ENCODE measurements at regions not wholly inside any gene's neighbourhood (a gene's known extent, or its start where the extent isn't known, plus 50 kb on each side); places are given as distances from the start of the nearest gene placed in this dataset.

DNA sequence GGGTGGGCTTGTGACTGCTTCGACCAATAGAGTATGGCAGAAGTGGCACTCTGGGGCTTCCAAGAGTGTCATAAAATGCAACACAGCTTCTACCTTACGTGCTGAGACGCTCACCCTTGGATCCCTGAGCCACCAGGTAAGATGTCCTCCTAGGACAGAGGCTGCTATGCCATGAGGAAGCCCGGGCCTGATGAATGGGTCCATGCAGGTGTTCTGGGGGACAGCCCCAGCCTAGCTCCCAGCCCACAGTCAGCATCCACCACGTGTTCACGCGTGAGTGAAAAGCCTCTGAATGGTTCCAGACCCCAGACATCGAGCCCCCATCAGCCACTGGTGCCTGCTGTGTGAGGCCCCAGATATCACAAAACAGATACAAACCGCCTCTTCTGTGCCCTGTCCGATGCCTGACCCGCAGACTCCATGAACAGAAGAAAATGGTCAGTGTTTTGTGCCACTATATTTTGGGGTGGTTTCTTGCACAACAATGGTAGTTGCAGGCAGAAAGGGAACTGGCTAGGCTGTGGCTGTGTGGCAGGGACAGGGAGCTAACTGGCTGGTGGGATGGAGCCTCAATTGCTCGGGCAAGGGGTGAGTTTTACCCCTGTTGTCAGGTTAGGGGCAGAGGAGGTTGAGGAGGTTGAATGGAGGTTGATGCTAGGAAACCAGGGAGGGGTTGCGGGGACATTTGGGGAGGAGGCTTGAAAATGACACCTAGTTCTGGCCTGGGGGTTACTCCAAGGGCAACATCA, 92.2 kb downstream of the LINGO1 start:
- DNase-seq = no peak

DNA sequence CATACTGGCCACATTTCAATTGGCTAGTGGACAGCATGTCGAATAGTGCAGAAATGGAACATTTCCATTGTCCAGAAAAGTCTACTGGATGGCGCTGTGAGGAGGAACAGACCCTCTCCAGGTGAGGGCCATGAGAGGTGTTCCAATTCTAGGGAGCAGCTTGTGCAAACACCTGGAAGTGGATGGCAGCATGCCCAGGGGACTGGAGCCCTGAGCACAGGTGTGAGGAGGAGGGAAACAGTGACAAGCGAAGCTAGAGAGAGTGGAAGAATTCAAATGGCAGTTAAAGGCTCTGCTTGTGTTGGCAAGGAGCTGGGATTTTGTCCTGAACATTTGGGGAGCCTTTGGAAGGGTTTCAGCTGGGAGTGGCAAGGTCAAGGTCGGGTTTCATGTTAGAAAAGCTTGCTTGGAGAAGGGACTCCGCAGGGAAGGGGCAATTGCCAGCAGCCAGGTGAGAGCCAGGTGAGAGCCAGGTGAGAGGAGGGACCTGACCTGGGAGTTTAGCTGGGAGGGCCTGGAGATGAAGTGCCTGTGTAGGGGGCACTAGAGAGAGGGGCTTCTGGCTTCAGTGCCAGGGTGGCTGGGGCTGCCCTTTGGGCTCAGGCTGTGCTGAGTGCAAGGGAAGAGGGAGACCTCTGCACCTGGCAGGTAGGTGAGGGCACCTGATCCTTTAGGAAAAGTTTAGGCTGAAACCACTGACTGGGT, 93.8 kb downstream of the LINGO1 start:
- DNase-seq = no peak

- no peak for DNase-seq
Measured at GRCh38 chr15:77538027-77538451, 94.7 kb downstream of the LINGO1 start.

DNA sequence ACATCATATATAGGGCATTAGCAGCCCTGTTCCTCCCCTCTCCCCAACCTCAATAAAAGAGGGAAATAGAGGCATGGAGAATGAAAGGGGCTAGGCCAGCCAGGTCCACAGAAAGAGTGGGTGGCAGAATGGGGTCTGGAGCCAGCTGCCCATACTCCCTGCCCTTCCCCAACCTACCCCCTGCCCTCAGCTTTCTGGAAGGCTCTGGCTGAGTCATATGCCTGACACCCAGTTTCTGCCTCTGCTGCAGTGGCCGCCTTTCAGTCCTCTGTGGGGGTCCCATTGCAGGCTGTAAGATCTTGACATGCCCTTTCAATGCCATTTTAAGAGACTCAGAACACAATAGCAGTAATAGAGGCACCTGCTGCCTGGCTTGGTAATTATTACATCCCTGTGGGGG, 95.7 kb downstream of the LINGO1 start:
- no peak for DNase-seq

DNA sequence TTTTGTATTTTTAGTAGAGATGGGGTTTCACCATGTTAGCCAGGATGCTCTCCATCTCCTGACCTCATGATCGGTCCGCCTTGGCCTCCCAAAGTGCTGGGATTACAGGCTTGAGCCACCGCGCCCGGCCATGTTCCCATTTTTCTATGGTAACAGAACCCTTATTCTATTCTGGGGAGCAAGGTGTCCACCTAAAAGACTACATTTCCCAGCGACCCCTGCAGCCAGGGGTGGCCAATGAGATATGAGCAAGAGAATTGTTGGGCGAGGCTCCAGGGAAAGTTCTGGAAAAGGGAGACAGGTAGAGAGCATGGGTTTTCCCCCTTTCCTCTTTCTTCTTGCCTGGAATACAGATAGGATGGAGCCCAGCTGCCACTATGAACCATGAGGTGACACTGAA, 96.9 kb downstream of the LINGO1 start:
- no peak for DNase-seq
